Esophagus (tissue), 2 donors: ENCODE measurements at regions not wholly inside any gene's neighbourhood (a gene's known extent, or its start where the extent isn't known, plus 50 kb on each side); places are given as distances from the start of the nearest gene placed in this dataset.

Experiments used
- H3K27ac ChIP-seq, 2 donors: one replicate each; pipeline ENCODE4 v1.5.1; 2013; ENCODE audit warnings: low read depth in 2 of 2, mild to moderate bottlenecking in 2 of 2, inconsistent platforms in 1 of 2, low read length in 1 of 2, moderate library complexity in 1 of 2
- H3K27me3 ChIP-seq, 2 donors: one replicate each; pipeline ENCODE4 v1.6.1; 2013; ENCODE audit warnings: low read length in 2 of 2, control low read depth in 1 of 2, mild to moderate bottlenecking in 1 of 2; ENCODE audit not compliant: insufficient read depth in 2 of 2, control insufficient read depth in 1 of 2
- H3K36me3 ChIP-seq, 2 donors: one replicate each; pipeline ENCODE4 v1.6.1; 2013; ENCODE audit warnings: low read length in 1 of 2; ENCODE audit not compliant: control insufficient read depth in 2 of 2, insufficient read depth in 2 of 2
- H3K4me1 ChIP-seq, 2 donors: one replicate each; pipeline ENCODE4 v1.6.1; 2013; ENCODE audit warnings: low read length in 1 of 2; ENCODE audit not compliant: control insufficient read depth in 2 of 2, insufficient read depth in 2 of 2
- H3K4me3 ChIP-seq, 2 donors: one replicate each; pipeline ENCODE4 v1.5.1; 2013; ENCODE audit warnings: low read length in 2 of 2, mild to moderate bottlenecking in 2 of 2, low read depth in 1 of 2, moderate library complexity in 1 of 2
- H3K9me3 ChIP-seq, 2 donors: one replicate each; pipeline ENCODE4 v1.6.1; 2013; ENCODE audit warnings: mild to moderate bottlenecking in 2 of 2, low read depth in 1 of 2, low read length in 1 of 2, moderate library complexity in 1 of 2; ENCODE audit not compliant: control insufficient read depth in 2 of 2, insufficient read depth in 1 of 2
- WGBS, 2 donors: extraction: QIAGEN DNeasy Blood & Tissue Kit; methylation state at CpG; one replicate each; pipeline ENCODE4 v1.1.7; 2013; 5-methylcytosine and 5-hydroxymethylcytosine counted together
- donor health status: healthy with polysubstance abuse.
- donor health status: Bipolar disorder and iron deficiency.

DNA sequence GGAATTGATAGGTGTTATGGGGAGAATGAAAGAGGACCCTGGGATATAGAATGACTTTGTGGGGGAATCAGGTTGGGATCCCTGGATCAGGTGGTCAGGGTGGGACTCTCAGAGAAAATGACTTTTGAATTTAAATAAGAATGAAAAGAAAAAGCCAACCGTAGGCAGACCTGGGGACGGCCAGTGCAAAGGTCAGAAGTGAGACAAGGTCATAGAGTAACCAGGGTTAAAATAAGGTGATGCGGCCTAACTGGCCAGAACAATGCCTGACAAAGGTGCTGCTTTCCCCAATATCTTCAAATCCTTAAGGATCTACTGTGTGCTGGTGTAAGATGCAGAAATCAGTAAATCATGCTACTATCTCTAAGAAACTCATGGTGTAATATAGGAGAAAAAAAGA, 238.4 kb upstream of the JUN start:
- 98% methylated on average over 3 of the region's 3 CpGs for WGBS, 2 donors
- Histone ChIP-seq H3K27me3 (no peaks in the 10 kb centered on the region), H3K4me1 (peaks cover 0 to 3% of the 10 kb centered on the region in 2 donors), H3K27ac (no peak overlapping the region), H3K4me3 (no peak overlapping the region), H3K36me3 (no peaks in the 10 kb centered on the region), H3K9me3 (no peaks in the 10 kb centered on the region)

- no peak overlapping the region for H3K27ac ChIP-seq
- H3K36me3 ChIP-seq: no peaks in the 10 kb centered on the region
- H3K9me3 ChIP-seq: no peaks in the 10 kb centered on the region
- no peak overlapping the region for H3K4me3 ChIP-seq
- 97 to 99% methylated on average over 3 of the region's 3 CpGs for WGBS, 2 donors
- H3K4me1 ChIP-seq: peaks cover 0 to 3% of the 10 kb centered on the region in 2 donors
- no peaks in the 10 kb centered on the region for H3K27me3 ChIP-seq
Measured at GRCh38 chr1:59022799-59023198, 239.0 kb upstream of the JUN start.

- no peaks in the 10 kb centered on the region for H3K36me3 ChIP-seq
- no peaks in the 10 kb centered on the region for H3K9me3 ChIP-seq
- 74 to 80% methylated on average over 2 of the region's 2 CpGs for WGBS, 2 donors
Measured at GRCh38 chr1:59025201-59025600, 241.4 kb upstream of the JUN start.

DNA sequence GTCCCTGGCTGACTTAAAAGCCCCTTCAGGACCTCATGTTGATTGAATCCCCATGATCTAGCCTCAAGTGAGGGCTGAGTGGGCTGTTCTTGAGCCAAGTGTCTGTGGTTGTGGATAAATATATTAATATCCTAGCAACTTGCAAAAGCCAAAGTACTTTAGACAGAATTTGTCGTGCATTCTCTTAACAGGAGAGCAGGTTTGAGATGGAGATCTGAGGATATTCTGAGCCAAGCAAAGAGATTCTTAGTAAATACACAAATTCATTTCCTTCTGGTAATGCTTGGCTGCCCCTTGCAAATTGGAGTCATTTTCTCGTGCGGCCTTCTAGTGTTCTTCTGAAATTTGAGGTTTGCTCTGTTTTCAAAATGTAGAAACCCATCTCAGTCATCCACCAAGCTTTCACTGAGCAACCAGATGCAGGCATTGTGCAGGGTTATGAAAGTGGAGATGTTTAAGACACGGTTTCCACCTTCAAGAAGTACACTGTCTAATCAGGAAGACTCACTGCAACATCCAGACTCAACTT, 242.1 kb upstream of the JUN start:
- H3K4me3 ChIP-seq: no peak overlapping the region
- no peaks in the 10 kb centered on the region for H3K4me1 ChIP-seq
- no peak overlapping the region for H3K27ac ChIP-seq
- no peaks in the 10 kb centered on the region for H3K9me3 ChIP-seq
- 69 to 74% methylated on average over 4 of the region's 4 CpGs for WGBS, 2 donors
- H3K27me3 ChIP-seq: no peaks in the 10 kb centered on the region
- H3K36me3 ChIP-seq: no peaks in the 10 kb centered on the region

More at GRCh38 chr1:59025201-59025600, 241.4 kb upstream of the JUN start:
- Histone ChIP-seq H3K4me1 (no peaks in the 10 kb centered on the region), H3K27ac (no peak overlapping the region), H3K4me3 (no peak overlapping the region), H3K27me3 (no peaks in the 10 kb centered on the region)

GRCh38 chr1:59026472-59026948, 242.7 kb upstream of the JUN start:
- no peaks in the 10 kb centered on the region for H3K27me3 ChIP-seq
- H3K4me1 ChIP-seq: no peaks in the 10 kb centered on the region
- no peaks in the 10 kb centered on the region for H3K36me3 ChIP-seq
- no peak overlapping the region for H3K4me3 ChIP-seq
- WGBS, 2 donors: 72 to 82% methylated on average over 6 of the region's 6 CpGs
- H3K27ac ChIP-seq: no peak overlapping the region
- no peaks in the 10 kb centered on the region for H3K9me3 ChIP-seq

DNA sequence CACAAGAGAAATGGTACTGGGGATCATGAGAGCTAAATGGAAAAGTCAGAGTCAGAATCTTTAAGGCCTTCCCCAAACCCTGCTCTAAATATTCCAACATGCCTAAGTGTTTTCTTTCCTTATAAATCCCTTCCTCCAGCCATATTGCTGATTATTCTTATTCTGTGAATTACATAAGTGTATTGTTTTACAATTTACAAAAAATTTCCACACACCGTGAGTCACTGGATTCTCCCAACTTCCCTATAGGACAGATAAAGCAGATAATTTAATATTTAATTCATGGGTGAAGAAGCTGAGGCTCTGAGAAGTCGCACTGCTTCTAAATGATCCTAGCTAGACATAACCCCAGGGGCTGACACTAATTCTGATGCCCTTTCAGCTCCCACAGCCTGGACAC, 243.3 kb upstream of the JUN start:
- Histone ChIP-seq H3K36me3 (no peaks in the 10 kb centered on the region), H3K27ac (no peak overlapping the region), H3K9me3 (no peaks in the 10 kb centered on the region), H3K4me3 (no peak overlapping the region), H3K4me1 (no peaks in the 10 kb centered on the region), H3K27me3 (no peaks in the 10 kb centered on the region)
- 87 to 88% methylated on average over 2 of the region's 2 CpGs for WGBS, 2 donors

DNA sequence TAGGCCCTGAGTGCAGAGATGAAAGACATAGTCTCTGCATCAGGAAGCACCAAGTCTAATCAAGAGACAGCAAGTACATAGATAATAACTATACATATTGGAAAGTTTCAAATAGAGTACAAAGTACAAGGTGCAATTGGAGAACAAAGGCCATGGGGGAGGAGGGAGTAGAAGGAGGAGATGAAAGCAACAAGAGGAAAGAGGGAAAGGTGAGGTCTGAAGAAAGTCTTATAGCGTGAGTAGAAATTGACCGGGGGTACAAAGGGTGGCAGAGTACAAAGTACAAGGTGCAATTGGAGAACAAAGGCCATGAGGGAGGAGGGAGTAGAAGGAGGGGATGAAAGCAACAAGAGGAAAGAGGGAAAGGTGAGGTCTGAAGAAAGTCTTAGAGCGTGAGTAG, 244.2 kb upstream of the JUN start:
- Histone ChIP-seq H3K36me3 (no peaks in the 10 kb centered on the region), H3K4me1 (no peaks in the 10 kb centered on the region), H3K27ac (no peak overlapping the region), H3K27me3 (no peaks in the 10 kb centered on the region), H3K9me3 (no peaks in the 10 kb centered on the region), H3K4me3 (no peak overlapping the region)
- 95 to 96% methylated on average over 3 of the region's 3 CpGs for WGBS, 2 donors

DNA sequence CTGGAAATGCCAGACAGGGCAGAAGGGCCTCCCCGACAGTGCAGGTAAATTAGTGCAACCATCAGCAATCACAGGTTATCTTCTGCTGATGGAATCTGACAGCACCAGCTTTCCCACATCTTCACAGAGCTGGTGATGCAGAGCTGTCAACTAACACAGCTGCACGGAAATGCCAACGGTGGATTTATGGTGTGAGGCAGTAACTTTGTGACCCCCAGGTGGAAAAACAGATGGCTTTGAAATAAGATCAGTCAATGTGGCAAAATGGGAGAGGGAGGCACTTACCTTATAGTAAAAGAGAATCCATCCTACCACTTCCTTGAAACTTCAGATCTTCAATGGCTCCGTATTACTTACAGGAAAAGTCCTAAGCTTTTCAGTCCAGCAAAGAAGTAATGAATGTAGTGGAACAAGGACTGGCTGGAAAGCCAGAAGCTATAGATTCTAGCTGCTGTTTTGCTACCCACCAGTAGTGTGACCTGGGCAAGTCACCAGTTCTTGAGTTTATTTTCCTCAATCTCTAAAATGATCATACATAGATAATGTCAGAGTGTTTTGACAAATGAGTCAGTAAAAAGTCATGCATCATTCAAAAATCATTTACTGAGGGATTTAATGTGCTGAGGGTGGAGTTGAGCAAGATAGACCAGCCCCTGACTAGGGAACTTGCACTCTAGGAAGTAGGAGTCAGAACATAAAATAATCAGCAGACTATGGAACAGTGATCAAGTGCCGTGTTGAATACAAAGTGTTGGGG, 245.7 kb upstream of the JUN start:
- no peak overlapping the region for H3K4me3 ChIP-seq
- no peaks in the 10 kb centered on the region for H3K9me3 ChIP-seq
- H3K27me3 ChIP-seq: no peaks in the 10 kb centered on the region
- H3K36me3 ChIP-seq: no peaks in the 10 kb centered on the region
- WGBS, 2 donors: 74 to 81% methylated on average over 5 of the region's 5 CpGs
- no peaks in the 10 kb centered on the region for H3K4me1 ChIP-seq
- no peak overlapping the region for H3K27ac ChIP-seq

- Histone ChIP-seq H3K27ac (no peak overlapping the region), H3K36me3 (no peaks in the 10 kb centered on the region), H3K4me1 (no peaks in the 10 kb centered on the region), H3K4me3 (no peak overlapping the region), H3K9me3 (no peaks in the 10 kb centered on the region), H3K27me3 (no peaks in the 10 kb centered on the region)
- 94 to 98% methylated on average over 2 of the region's 2 CpGs for WGBS, 2 donors
Measured at GRCh38 chr1:59032228-59032627, 248.4 kb upstream of the JUN start.

DNA sequence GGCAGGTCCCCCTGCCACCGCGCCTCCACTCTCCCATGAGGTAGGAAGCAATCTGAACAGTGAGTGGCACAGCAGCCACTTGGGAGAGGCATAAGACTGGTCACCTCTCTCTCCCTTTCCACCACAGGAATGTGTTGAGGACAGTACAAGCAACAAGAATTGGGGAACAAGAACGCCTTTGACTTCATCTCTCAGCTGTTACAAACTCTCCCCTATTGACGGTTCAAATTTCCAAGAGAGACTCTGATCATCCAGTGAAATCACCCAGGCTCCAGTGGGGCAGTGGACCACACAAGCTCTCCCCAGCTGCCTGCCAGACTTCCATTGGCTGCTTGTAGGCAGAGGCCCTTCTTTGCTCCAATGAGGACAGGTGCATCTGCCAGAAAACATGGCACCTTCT, 249.9 kb upstream of the JUN start:
- Histone ChIP-seq H3K27ac (no peak overlapping the region), H3K4me1 (no peaks in the 10 kb centered on the region), H3K27me3 (no peaks in the 10 kb centered on the region), H3K36me3 (no peaks in the 10 kb centered on the region), H3K4me3 (no peak overlapping the region), H3K9me3 (no peaks in the 10 kb centered on the region)
- 96 to 97% methylated on average over 4 of the region's 4 CpGs for WGBS, 2 donors
